ENCODE measurements at regions not wholly inside any gene's neighbourhood (a gene's known extent, or its start where the extent isn't known, plus 50 kb on each side); places are given as distances from the start of the nearest gene placed in this dataset.

GRCh38 chr11:12318791-12319438, 58.5 kb upstream of the PARVA start:
- Histone ChIP-seq H3K9ac (ENCODE audit: insufficient read depth, low read depth, low read length) (no peak overlapping the region), H3K36me3 (replicated peaks in 1 of 2; ENCODE audit: control insufficient read depth in 1 of 2, insufficient read depth in 2 of 2, low read length in 2 of 2) (no peaks in the 10 kb centered on the region), H3K4me3 (replicated peaks in 1 of 3; ENCODE audit: insufficient read depth in 1 of 3, low read depth in 2 of 3, low read length in 3 of 3) (no peak overlapping the region), H3K27me3 (ENCODE audit: control insufficient read depth in 1 of 2, insufficient read depth in 2 of 2, low read length in 2 of 2) (peaks cover 1 to 6% of the 10 kb centered on the region in 2 experiments; a peak in 1 of 5 replicates), H3K9me3 (ENCODE audit: low read length) (no peaks in the 10 kb centered on the region), H3K27ac (ENCODE audit: extremely low read length, insufficient read depth, low read length) (no peak overlapping the region), H3K4me1 (ENCODE audit: insufficient read depth, low read length) (no peaks in the 10 kb centered on the region), H4K20me1 (ENCODE audit: insufficient read depth, low read length) (no peaks in the 10 kb centered on the region), H3K79me2 (ENCODE audit: insufficient read depth, low read length) (no peaks in the 10 kb centered on the region), H2AFZ (ENCODE audit: low read length) (no peak overlapping the region), H3K4me2 (ENCODE audit: low read depth, low read length) (no peak overlapping the region)
- FAIRE-seq (no peak), ATAC-seq (no peak), DNase-seq (ENCODE audit: low spot score) (no peak)
- in situ Hi-C loops (cut with HindIII; ENCODE audit: extremely low pct_ligation_motif_present, low pct_unique_long_range_greater_than_20kb) (loop anchor here (25.0 kb wide), 1 partner anchor 868 kb away; no protein-coding TSS in a partner anchor), intact Hi-C loops (cut with micrococcal nuclease; ENCODE audit: unreplicated experiment) (no loop called here)
- ChIA-PET POLR2A (interaction anchor here (0.7 kb wide), 1 partner anchor 77 kb away, joined by 3 read pairs; no protein-coding TSS in a partner anchor), CTCF (ENCODE audit: low intra/inter-chr PET ratio, low total read pairs) (no interaction called here)
- BruUV-seq (replicated peaks) = no TSS peak
- WGBS (ENCODE audit: low lambda C conversion rate) = 44% methylated on average over 10 of the region's 10 CpGs
- TF ChIP-seq ZNF580 (CRISPR knock-in tag; IDR thresholded peaks at IDR 0.05; ENCODE audit: borderline replicate concordance, low read depth) = no peak
- TF ChIP-seq AKAP8 (CRISPR knock-in tag; IDR thresholded peaks at IDR 0.05) = no peak
- TF ChIP-seq, protein P1, sequence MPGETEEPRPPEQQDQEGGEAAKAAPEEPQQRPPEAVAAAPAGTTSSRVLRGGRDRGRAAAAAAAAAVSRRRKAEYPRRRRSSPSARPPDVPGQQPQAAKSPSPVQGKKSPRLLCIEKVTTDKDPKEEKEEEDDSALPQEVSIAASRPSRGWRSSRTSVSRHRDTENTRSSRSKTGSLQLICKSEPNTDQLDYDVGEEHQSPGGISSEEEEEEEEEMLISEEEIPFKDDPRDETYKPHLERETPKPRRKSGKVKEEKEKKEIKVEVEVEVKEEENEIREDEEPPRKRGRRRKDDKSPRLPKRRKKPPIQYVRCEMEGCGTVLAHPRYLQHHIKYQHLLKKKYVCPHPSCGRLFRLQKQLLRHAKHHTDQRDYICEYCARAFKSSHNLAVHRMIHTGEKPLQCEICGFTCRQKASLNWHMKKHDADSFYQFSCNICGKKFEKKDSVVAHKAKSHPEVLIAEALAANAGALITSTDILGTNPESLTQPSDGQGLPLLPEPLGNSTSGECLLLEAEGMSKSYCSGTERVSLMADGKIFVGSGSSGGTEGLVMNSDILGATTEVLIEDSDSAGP (CRISPR knock-in tag; IDR thresholded peaks at IDR 0.05; ENCODE audit: borderline replicate concordance) = no peak

- Histone ChIP-seq H3K4me2 (ENCODE audit: low read depth, low read length) (no peak overlapping the region), H3K9ac (ENCODE audit: insufficient read depth, low read depth, low read length) (no peak overlapping the region), H3K79me2 (ENCODE audit: insufficient read depth, low read length) (no peaks in the 10 kb centered on the region), H3K4me3 (replicated peaks in 1 of 3; ENCODE audit: insufficient read depth in 1 of 3, low read depth in 2 of 3, low read length in 3 of 3) (no peak overlapping the region), H3K27ac (ENCODE audit: extremely low read length, insufficient read depth, low read length) (no peak overlapping the region), H2AFZ (ENCODE audit: low read length) (no peak overlapping the region), H4K20me1 (ENCODE audit: insufficient read depth, low read length) (no peaks in the 10 kb centered on the region), H3K4me1 (ENCODE audit: insufficient read depth, low read length) (no peaks in the 10 kb centered on the region), H3K36me3 (replicated peaks in 1 of 2; ENCODE audit: control insufficient read depth in 1 of 2, insufficient read depth in 2 of 2, low read length in 2 of 2) (no peaks in the 10 kb centered on the region), H3K27me3 (ENCODE audit: control insufficient read depth in 1 of 2, insufficient read depth in 2 of 2, low read length in 2 of 2) (peaks cover 1 to 12% of the 10 kb centered on the region in 2 experiments; a peak in 1 of 5 replicates), H3K9me3 (ENCODE audit: low read length) (no peaks in the 10 kb centered on the region)
- intact Hi-C loops (cut with micrococcal nuclease; ENCODE audit: unreplicated experiment) (no loop called here), in situ Hi-C loops (cut with HindIII; ENCODE audit: extremely low pct_ligation_motif_present, low pct_unique_long_range_greater_than_20kb) (loop anchor here (25.0 kb wide), 1 partner anchor 868 kb away; no protein-coding TSS in a partner anchor)
- FAIRE-seq = no peak
- no TSS peak for BruUV-seq (replicated peaks)
- CTCF ChIA-PET (ENCODE audit: low intra/inter-chr PET ratio, low total read pairs) = no interaction called here
- WGBS (ENCODE audit: low lambda C conversion rate) = 0% methylated on average over 1 of the region's 1 CpG
- ATAC-seq = no peak
- no peak for DNase-seq (ENCODE audit: low spot score)
- POLR2A ChIA-PET = no interaction called here
- no peak for TF ChIP-seq HCFC1 (IDR thresholded peaks at IDR 0.05; ENCODE audit: low read depth, low read length)
- TF ChIP-seq ZBTB38 (CRISPR knock-in tag; IDR thresholded peaks at IDR 0.05) = no peak
- TF ChIP-seq ZNF235 (CRISPR knock-in tag; IDR thresholded peaks at IDR 0.05; ENCODE audit: borderline replicate concordance) = no peak
- TF ChIP-seq CAMTA2 (CRISPR knock-in tag; IDR thresholded peaks at IDR 0.05; ENCODE audit: borderline replicate concordance) = no peak
- TF ChIP-seq ZNF816 (CRISPR knock-in tag; IDR thresholded peaks at IDR 0.05; ENCODE audit: borderline replicate concordance) = no peak
- TF ChIP-seq ZNF460 (CRISPR knock-in tag; IDR thresholded peaks at IDR 0.05; ENCODE audit: borderline replicate concordance) = no peak
- no peak for TF ChIP-seq PHF20 (CRISPR knock-in tag; IDR thresholded peaks at IDR 0.05)
- TF ChIP-seq ZNF335 (CRISPR knock-in tag; IDR thresholded peaks at IDR 0.05) = no peak
- TF ChIP-seq LRRFIP1 (CRISPR knock-in tag; conservative IDR thresholded peaks at IDR 0.05) = no peak
Measured at GRCh38 chr11:12319461-12319951, 57.9 kb upstream of the PARVA start.

All from HepG2 (cell line).